ENCODE measurements at regions not wholly inside any gene's neighbourhood (a gene's known extent, or its start where the extent isn't known, plus 50 kb on each side); places are given as distances from the start of the nearest gene placed in this dataset.

- Histone ChIP-seq H4K5ac (ENCODE audit: insufficient read length, low read depth, low read length) (no peak overlapping the region), H2BK15ac (ENCODE audit: low read length) (no peak overlapping the region), H3K79me1 (ENCODE audit: low read depth, low read length) (peaks cover 3% of the 10 kb centered on the region; the same call in 1 of the 2 replicates), H3K27me3 (replicated peaks in 1 of 4; ENCODE audit: control insufficient read depth in 3 of 4, extremely low read depth in 1 of 4, insufficient read depth in 3 of 4, low read length in 3 of 4) (no peaks in the 10 kb centered on the region), H3K4me1 (replicated peaks in 1 of 4; ENCODE audit: control insufficient read depth in 3 of 4, insufficient read depth in 4 of 4, low read length in 3 of 4) (peaks cover 2 to 3% (median 3%) of the 10 kb centered on the region in 4 experiments; a peak in 5 of 7 replicates), H3K56ac (replicated peaks; ENCODE audit: insufficient read length, low read depth, low read length) (no peak overlapping the region), H3K18ac (ENCODE audit: extremely low read depth, low read length) (no peak overlapping the region), H2BK20ac (ENCODE audit: low read length) (no peak overlapping the region), H2AK5ac (ENCODE audit: low read depth, low read length) (no peak overlapping the region), H3K36me3 (ENCODE audit: control insufficient read depth in 2 of 4, insufficient read depth in 4 of 4, low read length in 3 of 4) (peaks cover 0 to 5% (median 0%) of the 10 kb centered on the region in 4 experiments; a peak in 1 of 8 replicates), H3K4ac (replicated peaks; ENCODE audit: insufficient read length, low read depth, low read length) (no peak overlapping the region), H3K14ac (ENCODE audit: insufficient read length) (no peak overlapping the region), H3K4me3 (ENCODE audit: extremely low read depth in 1 of 4, insufficient read depth in 2 of 4, low read depth in 3 of 4, low read length in 4 of 4) (no peak overlapping the region), H3K9ac (replicated peaks in 1 of 4; ENCODE audit: extremely low read depth in 1 of 4, low read depth in 3 of 4, low read length in 3 of 4) (no peak overlapping the region), H3K4me2 (ENCODE audit: insufficient read depth in 1 of 2, low read depth in 2 of 2, low read length in 2 of 2) (no peak overlapping the region), H3K9me3 (ENCODE audit: insufficient read depth in 2 of 2, low read depth in 1 of 2, low read length in 1 of 2) (no peaks in the 10 kb centered on the region), H2BK5ac (ENCODE audit: low read depth, low read length) (no peak overlapping the region), H3K23ac (ENCODE audit: insufficient read length) (no peak overlapping the region), H3K27ac (ENCODE audit: low read depth, low read length) (no peak overlapping the region), H2AFZ (ENCODE audit: low read length) (no peak overlapping the region), H4K8ac (ENCODE audit: extremely low read depth, insufficient read depth, low read length) (no peak overlapping the region), H3K23me2 (ENCODE audit: low read depth, low read length) (no peaks in the 10 kb centered on the region; the same call in 1 of the 2 replicates), H4K91ac (replicated peaks; ENCODE audit: insufficient read length, low read length) (no peak overlapping the region), H2BK120ac (replicated peaks; ENCODE audit: low read depth, low read length) (no peak overlapping the region), H2BK12ac (ENCODE audit: low read depth, low read length) (no peak overlapping the region), H3K79me2 (ENCODE audit: control insufficient read depth in 1 of 2, insufficient read depth in 2 of 2, low read length in 2 of 2) (peaks cover 0 to 7% of the 10 kb centered on the region in 2 experiments; a peak in 1 of 4 replicates), H4K20me1 (replicated peaks in 1 of 2; ENCODE audit: control insufficient read depth in 1 of 2, insufficient read depth in 2 of 2, low read length in 2 of 2) (peaks cover 0 to 2% of the 10 kb centered on the region in 2 experiments)
- FAIRE-seq (no peak), DNase-seq (ENCODE audit: low read depth in 1 of 2, low spot score in 2 of 2) (no peak)
- 87% methylated on average over 2 of the region's 2 CpGs; no CpG with 5 or more reads in 1 of the 2 experiments for WGBS, 2 experiments (ENCODE audit: extremely low coverage in 1 of 2, insufficient coverage in 1 of 2, insufficient read length in 1 of 2, insufficient replicate concordance in 2 of 2, low coverage in 1 of 2, low lambda C conversion rate in 2 of 2, missing lambda C conversion rate in 1 of 2)
- ChIA-PET POLR2A (ENCODE audit: partially characterized antibody) (no interaction called here), CTCF (ENCODE audit: partially characterized antibody) (interaction anchor here (1.5 to 2.1 kb wide), 2 partner anchors 19 to 80 kb away, joined by 4 to 5 read pairs; a partner anchor contains a TSS)
- TF ChIP-seq JUND (IDR thresholded peaks at IDR 0.05; ENCODE audit: low read length): no peak
Measured at GRCh38 chr18:46253498-46253897, 149.3 kb downstream of the HAUS1 start.

Measured in H1 (cell line).